ENCODE measurements at regions not wholly inside any gene's neighbourhood (a gene's known extent, or its start where the extent isn't known, plus 50 kb on each side); places are given as distances from the start of the nearest gene placed in this dataset.

DNA sequence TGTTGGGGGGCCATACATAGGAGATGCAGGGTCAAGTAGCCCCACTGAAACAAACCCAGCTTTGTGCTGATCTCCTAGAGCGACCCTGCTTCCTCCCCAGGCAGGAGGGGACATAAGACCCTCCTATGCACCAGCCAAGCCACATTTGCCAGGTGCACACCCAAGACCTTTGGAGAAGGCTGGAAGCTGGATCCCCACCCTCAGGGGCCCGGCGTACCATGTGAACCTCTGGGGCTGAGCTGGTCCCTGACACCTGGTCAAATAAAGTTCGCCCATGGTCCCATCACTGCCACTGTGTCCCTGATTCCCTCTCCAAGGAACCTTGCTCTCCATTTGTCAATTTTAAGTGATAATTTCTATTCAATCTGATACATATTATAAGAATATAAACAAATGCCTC lies 162.1 kb upstream of the VASH1 start:
- intact Hi-C loops (cut with micrococcal nuclease): no loop called here
- no peak overlapping the region for H3K27ac Mint-ChIP-seq
- DNase-seq (no peak), ATAC-seq (no peak)
- H3K36me3 Mint-ChIP-seq (ENCODE audit: low read depth): no peaks in the 10 kb centered on the region
- H3K4me1 Mint-ChIP-seq (ENCODE audit: low read depth): no peaks in the 10 kb centered on the region
- H3K4me3 Mint-ChIP-seq: no peak overlapping the region
- H3K27me3 Mint-ChIP-seq: peaks cover 3% of the 10 kb centered on the region
- TF ChIP-seq, protein P1, sequence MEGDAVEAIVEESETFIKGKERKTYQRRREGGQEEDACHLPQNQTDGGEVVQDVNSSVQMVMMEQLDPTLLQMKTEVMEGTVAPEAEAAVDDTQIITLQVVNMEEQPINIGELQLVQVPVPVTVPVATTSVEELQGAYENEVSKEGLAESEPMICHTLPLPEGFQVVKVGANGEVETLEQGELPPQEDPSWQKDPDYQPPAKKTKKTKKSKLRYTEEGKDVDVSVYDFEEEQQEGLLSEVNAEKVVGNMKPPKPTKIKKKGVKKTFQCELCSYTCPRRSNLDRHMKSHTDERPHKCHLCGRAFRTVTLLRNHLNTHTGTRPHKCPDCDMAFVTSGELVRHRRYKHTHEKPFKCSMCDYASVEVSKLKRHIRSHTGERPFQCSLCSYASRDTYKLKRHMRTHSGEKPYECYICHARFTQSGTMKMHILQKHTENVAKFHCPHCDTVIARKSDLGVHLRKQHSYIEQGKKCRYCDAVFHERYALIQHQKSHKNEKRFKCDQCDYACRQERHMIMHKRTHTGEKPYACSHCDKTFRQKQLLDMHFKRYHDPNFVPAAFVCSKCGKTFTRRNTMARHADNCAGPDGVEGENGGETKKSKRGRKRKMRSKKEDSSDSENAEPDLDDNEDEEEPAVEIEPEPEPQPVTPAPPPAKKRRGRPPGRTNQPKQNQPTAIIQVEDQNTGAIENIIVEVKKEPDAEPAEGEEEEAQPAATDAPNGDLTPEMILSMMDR (IDR thresholded peaks at IDR 0.05): no peak
- POLR2A ChIA-PET: no interaction called here
- no peaks in the 10 kb centered on the region for H3K9me3 Mint-ChIP-seq
- CTCF ChIA-PET: no interaction called here

DNA sequence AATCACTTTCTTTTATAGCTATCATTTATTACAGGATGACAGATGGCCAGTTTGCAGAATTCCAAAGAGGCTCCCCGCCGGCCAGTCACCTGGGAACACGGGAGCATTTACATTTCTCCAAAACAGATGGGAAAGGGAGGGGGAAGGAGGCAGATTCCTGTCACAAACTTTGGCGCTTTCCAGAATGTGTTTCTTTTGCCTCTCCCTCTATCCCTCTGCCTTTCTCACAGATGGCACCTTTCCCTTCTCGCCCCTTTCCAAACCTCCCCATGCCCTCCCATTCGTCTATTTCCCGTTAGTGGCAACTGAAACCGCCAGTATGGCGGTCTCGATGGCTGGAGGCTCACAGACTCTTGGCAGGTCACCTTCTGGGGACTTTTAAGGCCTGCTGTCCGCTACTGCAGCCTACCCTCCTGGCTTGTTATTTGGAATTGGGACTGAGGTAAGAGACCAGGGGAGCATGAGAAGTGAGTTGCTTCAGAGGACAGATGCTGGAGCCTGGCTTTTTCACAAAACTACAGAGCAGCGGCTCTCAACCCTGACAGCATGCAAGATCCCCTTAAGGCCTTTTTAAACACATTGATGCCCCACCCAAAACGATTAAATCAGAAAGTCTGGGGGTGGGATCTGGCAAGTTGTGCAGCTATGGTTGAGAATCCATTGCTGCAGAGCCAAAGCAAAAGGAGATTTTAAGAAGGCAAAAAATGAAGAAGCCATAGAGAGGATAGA lies 161.5 kb upstream of the VASH1 start:
- no peak overlapping the region for H3K27ac Mint-ChIP-seq
- CTCF ChIA-PET: no interaction called here
- DNase-seq (no peak), ATAC-seq (no peak)
- intact Hi-C loops (cut with micrococcal nuclease): no loop called here
- peaks cover 3% of the 10 kb centered on the region for H3K27me3 Mint-ChIP-seq
- H3K4me1 Mint-ChIP-seq (ENCODE audit: low read depth): no peaks in the 10 kb centered on the region
- no peak overlapping the region for H3K4me3 Mint-ChIP-seq
- H3K36me3 Mint-ChIP-seq (ENCODE audit: low read depth): no peaks in the 10 kb centered on the region
- no peaks in the 10 kb centered on the region for H3K9me3 Mint-ChIP-seq
- POLR2A ChIA-PET: no interaction called here
- TF ChIP-seq, protein P1 (IDR thresholded peaks at IDR 0.05): no peak

DNA sequence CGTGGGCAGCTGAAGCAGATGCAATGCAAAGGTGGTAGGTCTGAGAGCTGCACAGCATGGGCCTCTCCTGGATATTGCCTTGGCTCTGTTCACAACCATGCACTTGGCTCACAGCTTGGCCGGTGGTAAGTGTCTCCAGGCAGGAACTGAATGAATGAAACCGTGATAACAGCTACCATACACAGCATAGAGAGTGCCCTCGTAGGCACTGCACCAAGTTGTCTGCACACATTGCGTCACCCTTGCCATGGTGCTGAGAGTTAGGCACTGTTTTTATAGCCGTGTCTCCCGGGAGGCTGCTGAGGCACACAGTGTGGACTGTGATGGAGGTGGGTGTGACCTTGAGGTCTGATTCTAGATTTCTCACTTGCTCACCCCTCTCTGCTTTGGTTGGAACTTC lies 157.6 kb upstream of the VASH1 start:
- TF ChIP-seq, protein P1 (IDR thresholded peaks at IDR 0.05): no peak
- intact Hi-C loops (cut with micrococcal nuclease): no loop called here

DNA sequence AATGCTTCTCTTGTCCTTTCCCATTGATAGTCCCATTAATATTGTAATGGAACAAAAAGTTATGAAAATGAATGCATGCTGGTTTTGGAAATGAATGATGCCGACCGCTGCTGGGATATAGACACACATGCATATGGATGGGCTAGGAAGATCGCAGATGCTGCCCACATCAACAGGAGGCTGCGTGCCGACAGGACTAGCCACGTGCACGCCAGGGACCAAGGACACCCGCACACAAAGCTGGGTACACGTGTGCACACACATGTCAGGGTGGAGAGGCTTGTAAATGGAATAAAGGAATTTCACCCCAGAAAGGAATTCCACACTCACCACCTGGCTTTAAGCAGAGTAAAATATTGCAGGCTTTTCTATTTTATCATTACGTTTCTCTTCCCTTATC lies 153.8 kb upstream of the VASH1 start:
- Mint-ChIP-seq H3K36me3 (ENCODE audit: low read depth) (no peaks in the 10 kb centered on the region), H3K4me3 (no peak overlapping the region), H3K4me1 (ENCODE audit: low read depth) (no peaks in the 10 kb centered on the region), H3K9me3 (no peaks in the 10 kb centered on the region), H3K27ac (no peak overlapping the region), H3K27me3 (peaks cover 8% of the 10 kb centered on the region)
- ATAC-seq (no peak), DNase-seq (no peak)
- POLR2A ChIA-PET: no interaction called here
- CTCF ChIA-PET: no interaction called here
- TF ChIP-seq, protein P1 (IDR thresholded peaks at IDR 0.05): no peak
- intact Hi-C loops (cut with micrococcal nuclease): no loop called here

More for the DNA sequence above, 157.6 kb upstream of the VASH1 start:
- DNase-seq (no peak), ATAC-seq (no peak)
- H3K36me3 Mint-ChIP-seq (ENCODE audit: low read depth): no peaks in the 10 kb centered on the region
- H3K9me3 Mint-ChIP-seq: no peaks in the 10 kb centered on the region
- peaks cover 3% of the 10 kb centered on the region for H3K27me3 Mint-ChIP-seq
- no peak overlapping the region for H3K4me3 Mint-ChIP-seq
- ChIA-PET POLR2A (no interaction called here), CTCF (interaction anchor here (1.2 kb wide), 1 partner anchor 106 kb away, joined by 3 read pairs; no protein-coding TSS in a partner anchor)
- no peaks in the 10 kb centered on the region for H3K4me1 Mint-ChIP-seq (ENCODE audit: low read depth)
- H3K27ac Mint-ChIP-seq: no peak overlapping the region

DNA sequence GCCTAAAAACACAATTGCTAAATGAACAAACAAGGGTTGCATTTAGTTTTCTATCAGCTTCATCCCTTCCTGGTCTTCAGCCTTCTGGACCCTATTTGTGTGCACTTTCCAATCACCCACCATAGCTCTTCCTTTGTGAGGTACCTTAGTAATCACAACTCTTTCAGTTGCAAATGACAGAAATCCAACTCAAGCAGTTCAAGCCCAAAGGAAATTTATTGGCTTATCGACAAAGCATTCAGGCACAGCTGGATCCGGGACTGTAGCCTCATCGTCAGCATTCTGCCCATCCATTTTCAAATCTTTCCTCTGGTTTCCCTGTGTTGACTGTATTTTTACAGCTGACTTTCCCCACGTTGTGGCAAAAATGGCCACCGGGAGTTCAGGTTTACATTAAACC lies 148.6 kb upstream of the VASH1 start:
- H3K9me3 Mint-ChIP-seq: peaks cover 9% of the 10 kb centered on the region
- no peaks in the 10 kb centered on the region for H3K36me3 Mint-ChIP-seq (ENCODE audit: low read depth)
- no peak overlapping the region for H3K27ac Mint-ChIP-seq
- ATAC-seq (no peak), DNase-seq (no peak)
- H3K4me3 Mint-ChIP-seq: no peak overlapping the region
- H3K4me1 Mint-ChIP-seq (ENCODE audit: low read depth): no peaks in the 10 kb centered on the region
- CTCF ChIA-PET: no interaction called here
- peaks cover 9% of the 10 kb centered on the region for H3K27me3 Mint-ChIP-seq
- POLR2A ChIA-PET: no interaction called here
- TF ChIP-seq, protein P1 (IDR thresholded peaks at IDR 0.05): no peak
- intact Hi-C loops (cut with micrococcal nuclease): no loop called here
